GM13976 (cell line): ENCODE measurements at regions not wholly inside any gene's neighbourhood (a gene's known extent, or its start where the extent isn't known, plus 50 kb on each side); places are given as distances from the start of the nearest gene placed in this dataset.

Experiments used
- DNase-seq: peaks from one replicate; pipeline ENCODE4 v3.0.0; 2012; ENCODE audit warnings: low spot score
- in situ Hi-C: fragments of 300-500 bp; cut with MboI; formaldehyde crosslinking; loops from one replicate; pipeline ENCODE4 v1.12.0; 2022; ENCODE audit warnings: low sequenced_read_pairs, mixed read lengths, inconsistent platforms; ENCODE audit not compliant: unreplicated experiment
- TF ChIP-seq, protein P1 (sequence below): IDR thresholded peaks from 2 replicates; pipeline ENCODE4 v1.5.1; 2012; ENCODE audit warnings: borderline replicate concordance, mild to moderate bottlenecking; ENCODE audit not compliant: insufficient read depth; ENCODE audit errors: extremely low read depth, missing control alignments, control extremely low read depth

DNA sequence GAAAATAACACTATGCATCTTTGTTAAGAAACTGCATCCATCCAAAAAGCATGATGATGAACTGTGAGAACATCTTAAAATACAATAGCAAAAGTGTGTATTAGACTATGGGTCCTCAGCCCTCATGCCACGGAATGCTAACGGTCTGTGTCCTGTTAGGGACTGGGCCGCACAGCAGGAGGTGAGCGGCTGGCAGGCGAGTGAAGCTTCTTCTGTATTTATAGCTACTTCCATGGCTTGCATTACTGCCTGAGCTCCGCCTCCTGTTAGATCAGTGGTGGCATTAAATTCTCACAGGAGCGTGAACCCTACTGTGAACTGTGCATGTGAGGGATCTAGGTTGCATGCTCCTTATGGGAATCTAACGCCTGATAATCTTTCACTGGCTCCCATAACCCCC lies 129.8 kb downstream of the NXNL2 start:
- TF ChIP-seq, protein P1, sequence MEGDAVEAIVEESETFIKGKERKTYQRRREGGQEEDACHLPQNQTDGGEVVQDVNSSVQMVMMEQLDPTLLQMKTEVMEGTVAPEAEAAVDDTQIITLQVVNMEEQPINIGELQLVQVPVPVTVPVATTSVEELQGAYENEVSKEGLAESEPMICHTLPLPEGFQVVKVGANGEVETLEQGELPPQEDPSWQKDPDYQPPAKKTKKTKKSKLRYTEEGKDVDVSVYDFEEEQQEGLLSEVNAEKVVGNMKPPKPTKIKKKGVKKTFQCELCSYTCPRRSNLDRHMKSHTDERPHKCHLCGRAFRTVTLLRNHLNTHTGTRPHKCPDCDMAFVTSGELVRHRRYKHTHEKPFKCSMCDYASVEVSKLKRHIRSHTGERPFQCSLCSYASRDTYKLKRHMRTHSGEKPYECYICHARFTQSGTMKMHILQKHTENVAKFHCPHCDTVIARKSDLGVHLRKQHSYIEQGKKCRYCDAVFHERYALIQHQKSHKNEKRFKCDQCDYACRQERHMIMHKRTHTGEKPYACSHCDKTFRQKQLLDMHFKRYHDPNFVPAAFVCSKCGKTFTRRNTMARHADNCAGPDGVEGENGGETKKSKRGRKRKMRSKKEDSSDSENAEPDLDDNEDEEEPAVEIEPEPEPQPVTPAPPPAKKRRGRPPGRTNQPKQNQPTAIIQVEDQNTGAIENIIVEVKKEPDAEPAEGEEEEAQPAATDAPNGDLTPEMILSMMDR = no peak
- in situ Hi-C loops = no loop called here

DNA sequence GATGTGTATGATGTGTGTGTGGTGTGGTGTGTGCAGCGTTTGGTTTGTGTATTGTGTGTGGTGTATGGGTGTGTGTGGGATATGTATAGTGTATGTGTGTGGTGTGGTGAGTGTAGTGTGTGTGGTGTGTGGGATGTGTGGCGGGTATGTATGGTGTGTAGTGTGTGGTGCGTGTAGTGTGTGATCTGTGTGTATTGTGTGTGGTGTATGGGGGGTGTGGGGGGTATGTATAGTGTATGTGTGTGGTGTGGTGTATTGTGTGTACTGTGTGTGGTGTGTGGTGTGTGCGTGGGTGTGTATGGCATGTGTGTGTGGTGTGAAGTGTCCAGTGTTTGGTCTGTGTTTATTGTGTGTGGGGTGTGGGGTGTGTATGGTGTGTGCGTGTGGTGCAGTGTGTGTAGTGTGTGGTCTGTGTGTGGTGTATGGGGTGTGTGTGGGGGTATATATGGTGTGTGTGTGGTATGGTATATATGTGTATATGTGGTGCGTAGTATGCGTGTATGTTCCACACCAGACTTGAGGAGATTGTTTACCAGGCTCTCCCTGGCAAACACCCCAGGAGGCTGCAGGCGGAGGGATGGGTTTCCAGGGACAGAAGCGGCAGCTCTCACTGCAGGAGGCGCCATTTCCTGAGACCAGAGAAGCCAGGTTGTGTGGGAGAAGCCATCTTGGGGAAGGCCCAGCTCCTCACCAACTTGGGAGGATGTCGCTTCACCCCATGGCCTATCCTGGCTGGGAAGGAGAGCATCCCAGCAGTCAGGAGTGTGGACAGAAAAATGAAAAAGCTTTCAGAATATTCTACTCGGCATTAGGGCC lies 138.1 kb downstream of the NXNL2 start:
- DNase-seq = no peak
- in situ Hi-C loops = no loop called here

More for the DNA sequence above, 129.8 kb downstream of the NXNL2 start:
- no peak for DNase-seq

DNA sequence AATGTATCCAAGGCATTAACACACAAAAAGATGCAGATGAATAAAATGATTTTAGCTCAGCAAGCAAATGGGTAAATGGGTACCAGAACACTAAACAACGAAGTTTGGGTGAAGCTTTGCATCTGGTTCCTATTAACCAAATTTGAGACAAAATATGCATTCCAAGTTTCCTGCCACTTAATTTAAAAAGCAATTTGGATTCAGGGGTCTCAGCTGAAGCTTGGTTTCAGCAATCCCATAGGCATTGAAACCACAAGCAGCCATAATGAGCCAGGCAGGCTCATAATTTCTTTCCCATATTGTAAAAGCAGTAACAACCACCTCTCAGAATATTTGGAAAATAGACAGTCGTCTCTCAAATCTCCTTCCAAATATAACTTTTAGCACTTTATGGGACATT lies 138.9 kb downstream of the NXNL2 start:
- no peak for DNase-seq

More for the DNA sequence above, 138.1 kb downstream of the NXNL2 start:
- TF ChIP-seq, protein P1 = no peak

DNA sequence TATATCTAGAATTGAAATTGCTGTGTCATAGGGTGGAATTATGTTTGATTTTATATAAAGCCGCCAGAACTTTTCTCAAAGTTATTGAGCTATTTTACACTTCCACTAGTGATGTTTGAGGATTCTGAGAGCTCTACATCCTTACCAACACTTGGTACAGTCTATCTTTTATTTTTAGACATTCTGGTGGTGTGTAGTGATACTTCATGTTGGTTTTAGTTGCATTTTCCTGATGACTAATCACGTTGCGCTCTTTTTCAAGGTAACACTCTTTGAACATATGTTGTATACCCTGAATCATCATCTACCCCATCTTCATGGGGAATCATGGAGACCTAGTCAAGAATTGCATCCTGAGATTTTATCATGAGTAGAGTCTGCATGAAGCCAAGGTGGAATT lies 141.7 kb downstream of the NXNL2 start:
- DNase-seq = no peak
- in situ Hi-C loops = no loop called here
- TF ChIP-seq, protein P1 = no peak

More for the DNA sequence above, 138.9 kb downstream of the NXNL2 start:
- in situ Hi-C loops = no loop called here
- TF ChIP-seq, protein P1 = no peak

DNA sequence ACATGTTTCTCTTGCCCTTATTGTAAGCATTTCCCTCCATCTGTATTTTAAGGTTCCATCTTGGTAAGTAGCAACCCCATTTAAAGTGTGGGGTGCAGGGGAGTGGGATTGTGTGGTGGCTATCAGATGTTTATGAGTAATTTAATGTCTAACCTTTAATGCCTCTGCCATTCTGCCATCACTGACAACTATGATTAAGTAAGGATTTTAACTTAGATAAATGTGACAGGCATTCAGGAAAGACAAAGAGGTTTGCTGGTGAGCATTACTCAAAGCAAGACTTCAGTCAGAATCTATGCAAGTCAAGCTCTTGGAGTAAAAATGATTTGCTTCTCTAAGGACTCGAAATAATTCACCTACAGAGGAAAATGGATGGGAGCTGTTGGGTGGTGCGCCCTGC lies 143.0 kb downstream of the NXNL2 start:
- TF ChIP-seq, protein P1 = no peak
- no peak for DNase-seq
- in situ Hi-C loops = no loop called here

DNA sequence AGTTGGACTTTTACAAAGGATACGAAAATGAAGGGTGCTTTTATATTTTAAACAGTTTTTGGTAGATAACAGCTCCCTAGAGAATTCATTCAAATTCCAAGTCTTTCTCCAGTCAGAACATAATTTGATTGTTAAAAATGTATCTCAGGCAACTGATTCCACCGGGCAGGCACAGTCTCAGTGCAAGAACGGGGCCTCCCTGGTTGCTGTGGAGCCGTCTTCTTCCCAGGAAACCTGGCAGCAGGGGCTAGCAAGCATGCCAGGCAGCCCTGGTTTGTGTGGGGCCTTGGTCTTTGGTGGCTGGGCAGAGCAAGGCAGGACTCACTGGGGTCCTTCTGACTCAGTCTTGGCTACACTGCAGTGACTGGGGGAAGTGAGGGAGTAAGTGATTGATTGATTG lies 143.5 kb downstream of the NXNL2 start:
- TF ChIP-seq, protein P1 = no peak
- in situ Hi-C loops = no loop called here
- no peak for DNase-seq
